T-cell (primary cell): ENCODE measurements at regions not wholly inside any gene's neighbourhood (a gene's known extent, or its start where the extent isn't known, plus 50 kb on each side); places are given as distances from the start of the nearest gene placed in this dataset.

ENCODE experiments used
- ATAC-seq, 4 experiments: fragments of 200-7000 bp in 3 of 4; fragments of 150-1000 bp in 1 of 4; cut with Tn5 transposase; replicated peaks in 1 of 4; 1 replicate in 3 of 4; 2 replicates in 1 of 4; pipeline ENCODE4 v1.10.0; 2021; ENCODE audit warnings: moderate library complexity in 3 of 4, mild to moderate bottlenecking in 2 of 4, moderate number of reproducible peaks in 1 of 4
- CTCF ChIA-PET, 2 donors: fragments of 300-600 bp; sonication (Branson Sonifier 250); formaldehyde crosslinking; loops; one replicate each; lab custom pipeline; 2022; ENCODE audit warnings: antibody characterized with exemption in 2 of 2; lab: Charles Lee
- POLR2A ChIA-PET, 2 donors: fragments of 300-600 bp; sonication (Branson Sonifier 250); formaldehyde crosslinking; loops; one replicate each; lab custom pipeline; 2022; ENCODE audit warnings: antibody characterized with exemption in 2 of 2; lab: Charles Lee
- DNase-seq, 35 experiments: peaks; one replicate each; pipeline versions ENCODE4 v3.0.0 to v3.0.0-alpha.2; 2013 to 2023
- H3K27ac ChIP-seq: one replicate; pipeline ENCODE4 v1.5.1; 2013; ENCODE audit warnings: low read length
- H3K27me3 ChIP-seq, 2 experiments: replicated peaks in 1 of 2; 1 replicate in 1 of 2; 2 replicates in 1 of 2; pipeline versions ENCODE4 v1.6.1 to v1.7.0; 2013; ENCODE audit warnings: low read length in 1 of 2, mixed read lengths in 1 of 2; ENCODE audit not compliant: control insufficient read depth in 2 of 2, insufficient read depth in 2 of 2; ENCODE audit errors: extremely low read depth in 1 of 2
- H3K36me3 ChIP-seq, 2 donors: 1 replicate in 1 of 2; 2 replicates in 1 of 2; pipeline versions ENCODE4 v1.6.1 to v1.7.0; 2013; ENCODE audit warnings: low read length in 1 of 2; ENCODE audit not compliant: control insufficient read depth in 2 of 2, insufficient read depth in 1 of 2; ENCODE audit errors: extremely low read depth in 1 of 2
- H3K4me1 ChIP-seq, 2 experiments: 1 replicate in 1 of 2; 2 replicates in 1 of 2; pipeline versions ENCODE4 v1.6.1 to v1.7.0; 2013; ENCODE audit warnings: low read length in 2 of 2, mixed read lengths in 1 of 2; ENCODE audit not compliant: insufficient read depth in 2 of 2, control insufficient read depth in 1 of 2; ENCODE audit errors: extremely low read depth in 1 of 2
- H3K4me3 ChIP-seq, 2 donors: 1 replicate in 1 of 2; 2 replicates in 1 of 2; pipeline versions ENCODE4 v1.5.1 to v1.7.0; 2013; ENCODE audit warnings: mild to moderate bottlenecking in 2 of 2, low read length in 1 of 2, moderate library complexity in 1 of 2; ENCODE audit not compliant: control insufficient read depth in 1 of 2; ENCODE audit errors: extremely low read depth in 1 of 2
- H3K9me3 ChIP-seq: 2 replicates; pipeline ENCODE4 v1.7.0; 2013
- H3K27ac Mint-ChIP-seq, 2 donors: one replicate each; pipeline ENCODE4 v1.8.0; 2020 to 2021; ENCODE audit warnings: mild to moderate bottlenecking in 2 of 2, mixed read lengths in 2 of 2
- H3K27me3 Mint-ChIP-seq, 2 donors: one replicate each; pipeline ENCODE4 v1.8.0; 2021 to 2022; ENCODE audit warnings: mixed read lengths in 2 of 2
- H3K36me3 Mint-ChIP-seq: one replicate; pipeline ENCODE4 v1.8.0; 2021; ENCODE audit warnings: mixed read lengths
- H3K4me1 Mint-ChIP-seq, 3 donors: one replicate each; pipeline ENCODE4 v1.8.0; 2020 to 2022; ENCODE audit warnings: mixed read lengths in 3 of 3, mild to moderate bottlenecking in 1 of 3
- H3K4me3 Mint-ChIP-seq, 3 donors: one replicate each; pipeline ENCODE4 v1.8.0; 2020 to 2022; ENCODE audit warnings: mild to moderate bottlenecking in 3 of 3, mixed read lengths in 3 of 3, moderate library complexity in 3 of 3
- H3K9me3 Mint-ChIP-seq, 3 donors: one replicate each; pipeline ENCODE4 v1.8.0; 2020 to 2022; ENCODE audit warnings: mixed read lengths in 3 of 3
- WGBS: methylation state at CpG from one replicate; pipeline ENCODE4 v1.1.5; 2013; ENCODE audit warnings: missing lambda C conversion rate; ENCODE audit not compliant: insufficient coverage; 5-methylcytosine and 5-hydroxymethylcytosine counted together

DNA sequence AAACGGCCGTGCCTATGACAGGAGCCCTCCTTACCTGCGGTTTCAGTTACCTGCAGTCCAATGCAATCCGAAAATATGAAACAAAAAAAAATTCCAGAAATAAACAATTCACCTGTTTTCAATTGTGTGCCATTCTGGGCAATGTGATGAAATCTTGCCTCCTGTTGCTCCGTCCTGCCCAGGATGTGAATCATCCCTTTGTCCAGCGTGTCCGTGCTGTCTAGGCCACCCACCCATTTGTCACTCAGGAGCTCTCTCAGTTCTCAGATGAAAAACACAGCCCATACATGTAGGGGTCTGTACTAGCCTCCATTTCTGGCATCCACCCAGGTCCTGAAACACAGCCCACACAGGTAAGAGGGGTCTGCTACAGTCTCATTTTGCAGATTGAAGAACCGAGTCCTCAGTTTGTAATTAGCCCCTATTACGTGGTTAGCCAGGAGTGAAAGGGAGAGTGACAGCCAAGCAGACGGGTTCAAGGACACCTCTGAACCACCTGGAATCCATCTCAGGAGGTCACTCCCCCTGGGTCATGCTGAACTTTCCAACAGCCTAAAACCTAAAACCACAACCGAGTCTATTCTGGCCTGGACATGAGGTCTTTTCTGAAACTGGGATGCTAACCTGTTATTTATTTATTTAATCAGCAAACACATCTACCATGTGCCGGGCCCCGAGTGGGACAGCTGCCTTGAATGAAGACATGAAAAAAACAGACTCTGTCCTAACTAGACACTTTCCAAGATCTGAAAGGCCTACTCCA is 317.2 kb downstream of the SHANK2 start:
- Histone ChIP-seq H3K36me3 (no peaks in the 10 kb centered on the region), H3K27ac (no peak overlapping the region), H3K4me3 (no peak overlapping the region), H3K27me3 (peaks cover 0 to 15% of the 10 kb centered on the region in 2 experiments), H3K9me3 (no peaks in the 10 kb centered on the region), H3K4me1 (no peaks in the 10 kb centered on the region)
- no peak overlapping the region for H3K27ac Mint-ChIP-seq
- H3K27me3 Mint-ChIP-seq, result peaks cover 3 to 6% of the 10 kb centered on the region in 2 donors
- H3K4me1 Mint-ChIP-seq, result no peaks in the 10 kb centered on the region
- H3K9me3 Mint-ChIP-seq, result peaks cover 2 to 21% (median 5%) of the 10 kb centered on the region in 3 donors
- WGBS, result 88% methylated on average over 12 of the region's 13 CpGs
- no peaks in the 10 kb centered on the region for H3K36me3 Mint-ChIP-seq
- H3K4me3 Mint-ChIP-seq, result no peak overlapping the region
- ChIA-PET POLR2A (no interaction called here), CTCF (interaction anchor here in 1 of 2 donors (0.9 kb wide), 1 partner anchor 863 kb away, joined by 3 read pairs; no protein-coding TSS in a partner anchor)
- no peak for DNase-seq
- ATAC-seq, result no peak

- Histone ChIP-seq H3K4me3 (no peak overlapping the region), H3K36me3 (no peaks in the 10 kb centered on the region), H3K9me3 (peaks cover 2% of the 10 kb centered on the region), H3K4me1 (no peaks in the 10 kb centered on the region), H3K27me3 (peaks cover 0 to 5% of the 10 kb centered on the region in 2 experiments), H3K27ac (no peak overlapping the region)
- Mint-ChIP-seq H3K9me3 (peaks cover 35 to 53% (median 36%) of the 10 kb centered on the region in 3 donors), H3K27me3 (peaks cover 0 to 11% of the 10 kb centered on the region in 2 donors), H3K4me1 (no peaks in the 10 kb centered on the region), H3K27ac (no peak overlapping the region), H3K36me3 (no peaks in the 10 kb centered on the region), H3K4me3 (no peak overlapping the region)
- no CpG with 5 or more reads among the region's 1 CpG for WGBS
- ATAC-seq (no peak), DNase-seq (no peak)
- POLR2A ChIA-PET, result no interaction called here
- CTCF ChIA-PET, result no interaction called here
These were observed 309.8 kb downstream of the SHANK2 start for GRCh38 chr11:70942593-70942992.

DNA sequence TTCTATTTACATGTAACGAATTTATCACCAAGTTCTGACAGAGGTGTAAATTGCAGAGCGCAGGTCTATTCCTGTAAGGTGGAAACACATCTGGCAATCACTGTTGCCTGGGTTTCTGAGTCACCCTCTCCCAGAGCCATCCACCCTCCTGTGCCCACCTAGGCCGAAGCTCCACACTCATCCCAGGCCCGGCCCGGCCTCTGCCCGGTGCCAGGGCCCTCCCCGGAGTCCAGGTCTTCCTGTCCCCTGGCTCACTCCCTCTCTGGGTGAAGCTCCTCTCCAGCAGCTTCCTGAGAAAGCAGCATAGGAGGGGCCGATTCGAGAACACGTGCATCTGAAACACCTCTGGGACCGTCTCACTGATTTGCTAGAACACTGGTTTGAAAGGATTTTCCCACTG is 308.2 kb downstream of the SHANK2 start:
- 88% methylated on average over 10 of the region's 11 CpGs for WGBS
- no peak overlapping the region for H3K4me3 ChIP-seq
- Mint-ChIP-seq H3K9me3 (peaks cover 34 to 48% (median 41%) of the 10 kb centered on the region in 3 donors), H3K4me3 (no peak overlapping the region), H3K27me3 (peaks cover 0 to 16% of the 10 kb centered on the region in 2 donors), H3K27ac (no peak overlapping the region), H3K36me3 (no peaks in the 10 kb centered on the region), H3K4me1 (no peaks in the 10 kb centered on the region)
- H3K27ac ChIP-seq, result no peak overlapping the region
- no peaks in the 10 kb centered on the region for H3K36me3 ChIP-seq
- H3K9me3 ChIP-seq, result peaks cover 2% of the 10 kb centered on the region
- CTCF ChIA-PET, result no interaction called here
- DNase-seq, result no peak
- H3K4me1 ChIP-seq, result no peaks in the 10 kb centered on the region
- POLR2A ChIA-PET, result no interaction called here
- no peak for ATAC-seq
- peaks cover 0 to 9% of the 10 kb centered on the region in 2 experiments for H3K27me3 ChIP-seq

GRCh38 chr11:70944636-70945035 is 307.7 kb downstream of the SHANK2 start:
- ATAC-seq (no peak), DNase-seq (no peak)
- Histone ChIP-seq H3K36me3 (no peaks in the 10 kb centered on the region), H3K4me3 (no peak overlapping the region), H3K27me3 (peaks cover 0 to 5% of the 10 kb centered on the region in 2 experiments), H3K4me1 (no peaks in the 10 kb centered on the region), H3K27ac (no peak overlapping the region), H3K9me3 (peaks cover 2% of the 10 kb centered on the region)
- no peak overlapping the region for H3K4me3 Mint-ChIP-seq
- no peak overlapping the region for H3K27ac Mint-ChIP-seq
- POLR2A ChIA-PET, result no interaction called here
- WGBS, result no CpG with 5 or more reads among the region's 2 CpGs
- CTCF ChIA-PET, result no interaction called here
- peaks cover 34 to 48% (median 41%) of the 10 kb centered on the region in 3 donors for H3K9me3 Mint-ChIP-seq
- no peaks in the 10 kb centered on the region for H3K4me1 Mint-ChIP-seq
- H3K27me3 Mint-ChIP-seq, result peaks cover 0 to 16% of the 10 kb centered on the region in 2 donors
- H3K36me3 Mint-ChIP-seq, result no peaks in the 10 kb centered on the region

DNA sequence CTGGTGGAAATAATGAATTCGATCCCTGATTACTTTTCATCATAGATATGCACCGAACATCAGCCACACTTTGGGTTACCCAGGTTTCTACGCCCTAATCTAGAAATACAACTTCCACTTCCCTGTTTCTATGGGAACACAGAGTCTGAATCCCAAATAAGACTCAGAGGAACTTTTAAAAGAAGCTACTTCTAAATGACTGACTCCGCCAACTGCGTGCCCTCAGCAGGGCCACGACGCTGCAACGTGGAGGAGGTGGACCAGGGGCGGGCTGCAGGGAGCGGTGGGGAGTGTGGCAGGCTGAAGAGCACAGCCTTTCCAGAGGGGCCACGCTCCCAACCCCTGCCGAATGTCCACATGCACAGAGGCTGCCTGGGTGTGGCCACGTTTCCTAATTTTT is 304.0 kb downstream of the SHANK2 start:
- POLR2A ChIA-PET, result no interaction called here
- peaks cover 0 to 3% of the 10 kb centered on the region in 2 experiments for H3K27me3 ChIP-seq
- Mint-ChIP-seq H3K9me3 (peaks cover 8 to 33% (median 28%) of the 10 kb centered on the region in 3 donors), H3K27me3 (peaks cover 0 to 16% of the 10 kb centered on the region in 2 donors), H3K4me3 (no peak overlapping the region), H3K36me3 (no peaks in the 10 kb centered on the region), H3K27ac (no peak overlapping the region), H3K4me1 (no peaks in the 10 kb centered on the region)
- DNase-seq (no peak), ATAC-seq (no peak)
- no peak overlapping the region for H3K4me3 ChIP-seq
- H3K9me3 ChIP-seq, result no peaks in the 10 kb centered on the region
- H3K4me1 ChIP-seq, result no peaks in the 10 kb centered on the region
- WGBS, result 88% methylated on average over 12 of the region's 13 CpGs
- no peaks in the 10 kb centered on the region for H3K36me3 ChIP-seq
- CTCF ChIA-PET, result no interaction called here
- no peak overlapping the region for H3K27ac ChIP-seq

- WGBS, result 80% methylated on average over 19 of the region's 19 CpGs
- POLR2A ChIA-PET, result no interaction called here
These were observed 303.4 kb downstream of the SHANK2 start for GRCh38 chr11:70948855-70949531.

More at GRCh38 chr11:70948855-70949531, 303.4 kb downstream of the SHANK2 start:
- H3K4me1 ChIP-seq, result no peaks in the 10 kb centered on the region
- peaks cover 0 to 16% of the 10 kb centered on the region in 2 donors for H3K27me3 Mint-ChIP-seq
- no peak overlapping the region for H3K27ac Mint-ChIP-seq
- H3K4me3 Mint-ChIP-seq, result no peak overlapping the region
- ATAC-seq (no peak), DNase-seq (no peak)
- peaks cover 0 to 9% of the 10 kb centered on the region in 2 experiments for H3K27me3 ChIP-seq
- H3K9me3 Mint-ChIP-seq, result peaks cover 4 to 27% (median 25%) of the 10 kb centered on the region in 3 donors
- H3K4me3 ChIP-seq, result no peak overlapping the region
- CTCF ChIA-PET, result no interaction called here
- H3K27ac ChIP-seq, result no peak overlapping the region
- H3K36me3 ChIP-seq, result no peaks in the 10 kb centered on the region
- H3K9me3 ChIP-seq, result no peaks in the 10 kb centered on the region
- H3K36me3 Mint-ChIP-seq, result no peaks in the 10 kb centered on the region
- H3K4me1 Mint-ChIP-seq, result no peaks in the 10 kb centered on the region
